ENCODE measurements at regions not wholly inside any gene's neighbourhood (a gene's known extent, or its start where the extent isn't known, plus 50 kb on each side); places are given as distances from the start of the nearest gene placed in this dataset.

DNA sequence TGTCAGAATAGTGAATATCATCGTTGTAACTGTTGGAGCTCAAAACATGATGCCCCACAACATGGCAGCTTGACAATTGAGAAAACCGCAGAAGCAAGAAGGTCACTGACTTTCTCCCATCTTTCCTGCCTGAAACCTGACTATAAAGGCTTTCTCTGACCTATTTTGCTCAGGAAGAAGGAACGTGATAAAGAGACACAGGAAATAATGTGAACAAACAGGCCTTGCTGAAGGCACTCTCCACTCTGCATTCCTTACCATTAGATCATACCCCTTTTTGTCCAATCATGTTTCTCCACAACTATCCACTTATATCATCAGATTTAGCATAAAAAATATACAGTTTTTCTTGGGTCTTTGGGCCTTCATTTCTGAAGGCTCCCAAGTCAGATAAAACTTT lies 916.8 kb downstream of the METTL15 start:
- TF ChIP-seq, protein P1, sequence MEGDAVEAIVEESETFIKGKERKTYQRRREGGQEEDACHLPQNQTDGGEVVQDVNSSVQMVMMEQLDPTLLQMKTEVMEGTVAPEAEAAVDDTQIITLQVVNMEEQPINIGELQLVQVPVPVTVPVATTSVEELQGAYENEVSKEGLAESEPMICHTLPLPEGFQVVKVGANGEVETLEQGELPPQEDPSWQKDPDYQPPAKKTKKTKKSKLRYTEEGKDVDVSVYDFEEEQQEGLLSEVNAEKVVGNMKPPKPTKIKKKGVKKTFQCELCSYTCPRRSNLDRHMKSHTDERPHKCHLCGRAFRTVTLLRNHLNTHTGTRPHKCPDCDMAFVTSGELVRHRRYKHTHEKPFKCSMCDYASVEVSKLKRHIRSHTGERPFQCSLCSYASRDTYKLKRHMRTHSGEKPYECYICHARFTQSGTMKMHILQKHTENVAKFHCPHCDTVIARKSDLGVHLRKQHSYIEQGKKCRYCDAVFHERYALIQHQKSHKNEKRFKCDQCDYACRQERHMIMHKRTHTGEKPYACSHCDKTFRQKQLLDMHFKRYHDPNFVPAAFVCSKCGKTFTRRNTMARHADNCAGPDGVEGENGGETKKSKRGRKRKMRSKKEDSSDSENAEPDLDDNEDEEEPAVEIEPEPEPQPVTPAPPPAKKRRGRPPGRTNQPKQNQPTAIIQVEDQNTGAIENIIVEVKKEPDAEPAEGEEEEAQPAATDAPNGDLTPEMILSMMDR (IDR thresholded peaks at IDR 0.05) = no peak
- TF ChIP-seq POLR2A (IDR thresholded peaks at IDR 0.05) = no peak
- no peak for DNase-seq
- Histone ChIP-seq H3K27ac (no peak overlapping the region), H3K27me3 (no peaks in the 10 kb centered on the region), H3K9me3 (no peaks in the 10 kb centered on the region), H3K4me3 (no peak overlapping the region), H3K36me3 (ENCODE audit: low read depth, missing control alignments) (no peaks in the 10 kb centered on the region), H3K4me1 (no peaks in the 10 kb centered on the region)
- WGBS, 2 donors = 71 to 72% methylated on average over 3 of the region's 3 CpGs
- intact Hi-C loops (cut with DNase I; ENCODE audit: low total_unique reads) = no loop called here

DNA sequence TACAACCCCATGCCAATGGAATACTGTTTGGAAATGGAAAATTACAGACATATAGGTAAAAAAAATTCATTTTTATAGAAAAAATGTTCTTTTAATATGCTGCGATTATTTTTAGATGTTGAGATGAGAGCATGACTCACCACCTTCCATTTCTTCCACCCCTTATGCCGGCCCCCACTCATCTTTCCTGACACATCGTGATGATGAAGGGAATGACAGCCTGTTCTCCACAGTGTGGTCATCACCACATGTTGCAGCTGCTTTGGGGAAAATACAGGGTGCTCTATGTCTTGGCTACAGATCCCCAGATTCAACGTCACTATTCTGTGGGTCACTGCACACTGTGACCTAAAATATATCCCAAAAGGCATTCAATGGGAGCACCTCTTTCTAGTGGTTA lies 916.2 kb downstream of the METTL15 start:
- Histone ChIP-seq H3K36me3 (ENCODE audit: low read depth, missing control alignments) (no peaks in the 10 kb centered on the region), H3K27ac (no peak overlapping the region), H3K4me1 (no peaks in the 10 kb centered on the region), H3K9me3 (no peaks in the 10 kb centered on the region), H3K4me3 (no peak overlapping the region), H3K27me3 (no peaks in the 10 kb centered on the region)
- no peak for TF ChIP-seq POLR2A (IDR thresholded peaks at IDR 0.05)
- TF ChIP-seq, protein P1 (IDR thresholded peaks at IDR 0.05) = no peak
- intact Hi-C loops (cut with DNase I; ENCODE audit: low total_unique reads) = no loop called here
- 76 to 83% methylated on average over 4 of the region's 4 CpGs for WGBS, 2 donors
- DNase-seq = no peak

DNA sequence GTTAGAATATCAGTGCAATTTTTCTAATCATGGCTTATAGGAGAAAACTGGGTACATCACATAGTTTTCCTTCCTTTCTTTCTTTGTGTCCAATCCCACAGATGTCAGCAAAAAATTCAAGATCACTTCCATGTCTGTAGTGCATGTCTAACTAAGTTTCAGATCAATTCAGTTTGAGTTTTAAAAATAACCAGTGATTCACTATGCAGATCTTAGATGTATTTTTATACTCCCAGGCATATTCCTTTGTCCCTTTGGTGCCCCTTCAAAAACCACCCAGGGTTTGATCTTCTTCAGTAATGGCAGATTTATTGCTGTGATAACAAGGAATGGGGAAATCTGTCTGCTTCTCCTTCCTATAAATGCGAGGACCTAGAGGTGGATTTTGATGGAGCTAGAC lies 915.6 kb downstream of the METTL15 start:
- TF ChIP-seq POLR2A (IDR thresholded peaks at IDR 0.05) = no peak
- TF ChIP-seq, protein P1 (IDR thresholded peaks at IDR 0.05) = no peak
- no peaks in the 10 kb centered on the region for H3K4me1 ChIP-seq
- no peak overlapping the region for H3K4me3 ChIP-seq
- WGBS, 2 donors = 30 to 57% methylated on average over 1 of the region's 1 CpG
- H3K9me3 ChIP-seq = no peaks in the 10 kb centered on the region
- no peak for DNase-seq
- intact Hi-C loops (cut with DNase I; ENCODE audit: low total_unique reads) = no loop called here
- H3K36me3 ChIP-seq (ENCODE audit: low read depth, missing control alignments) = no peaks in the 10 kb centered on the region
- H3K27ac ChIP-seq = no peak overlapping the region
- no peaks in the 10 kb centered on the region for H3K27me3 ChIP-seq

DNA sequence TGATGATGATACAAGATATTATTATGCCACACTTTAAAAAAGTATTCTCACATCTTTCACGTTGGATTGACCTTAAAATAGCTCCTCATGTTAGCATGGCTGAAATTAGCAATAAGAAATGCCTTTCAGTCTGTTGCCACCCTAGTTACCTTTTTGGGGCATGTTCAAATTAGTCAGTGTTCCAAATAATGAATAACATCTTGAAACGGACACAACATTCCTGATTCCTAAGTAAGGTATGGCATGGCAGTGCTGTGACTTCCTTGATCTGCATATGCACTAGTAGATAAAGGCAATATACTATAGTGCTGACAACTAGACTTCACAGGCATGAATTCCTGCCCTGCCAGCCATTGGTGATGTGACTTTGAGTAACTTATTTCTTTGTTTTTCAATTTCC lies 914.5 kb downstream of the METTL15 start:
- intact Hi-C loops (cut with DNase I; ENCODE audit: low total_unique reads) = no loop called here

More for the DNA sequence above, 914.5 kb downstream of the METTL15 start:
- DNase-seq = no peak
- Histone ChIP-seq H3K27me3 (no peaks in the 10 kb centered on the region), H3K4me1 (no peaks in the 10 kb centered on the region), H3K27ac (no peak overlapping the region), H3K36me3 (ENCODE audit: low read depth, missing control alignments) (no peaks in the 10 kb centered on the region), H3K9me3 (no peaks in the 10 kb centered on the region), H3K4me3 (no peak overlapping the region)
- WGBS, 2 donors = 69 to 75% methylated on average over 2 of the region's 2 CpGs
- TF ChIP-seq, protein P1 (IDR thresholded peaks at IDR 0.05) = no peak
- TF ChIP-seq POLR2A (IDR thresholded peaks at IDR 0.05) = no peak
